Activated naive CD8-positive, alpha-beta T cell treated with anti-CD3 and anti-CD28 coated beads, Interleukin-2, amount 50 U/mL, for 24 hours (primary cell): ENCODE measurements at regions not wholly inside any gene's neighbourhood (a gene's known extent, or its start where the extent isn't known, plus 50 kb on each side); places are given as distances from the start of the nearest gene placed in this dataset.
"Not testable (repeated sequence)": the region's sequence is repeated elsewhere in the genome, so short reads cannot be mapped to it uniquely, and the experiment has no call there.

Source experiments
- ATAC-seq: fragments of 150-1000 bp; cut with Tn5 transposase; one replicate; pipeline ENCODE4 v1.10.0; 2021
- DNase-seq: peaks from one replicate; pipeline ENCODE4 v3.0.0; 2021
- H3K27ac Mint-ChIP-seq: one replicate; pipeline ENCODE4 v1.8.0; 2021; ENCODE audit warnings: mild to moderate bottlenecking, mixed read lengths
- H3K27me3 Mint-ChIP-seq: one replicate; pipeline ENCODE4 v1.8.0; 2021; ENCODE audit warnings: mixed read lengths
- H3K36me3 Mint-ChIP-seq: one replicate; pipeline ENCODE4 v1.8.0; 2021; ENCODE audit warnings: low read depth, mixed read lengths
- H3K4me1 Mint-ChIP-seq: one replicate; pipeline ENCODE4 v1.8.0; 2021; ENCODE audit warnings: mixed read lengths
- H3K4me3 Mint-ChIP-seq: one replicate; pipeline ENCODE4 v1.8.0; 2021; ENCODE audit warnings: mild to moderate bottlenecking, moderate library complexity, mixed read lengths
- H3K9me3 Mint-ChIP-seq: one replicate; pipeline ENCODE4 v1.8.0; 2021; ENCODE audit warnings: mixed read lengths

- Mint-ChIP-seq H3K27me3 (peaks cover 4% of the 10 kb centered on the region), H3K36me3 (no peaks in the 10 kb centered on the region), H3K27ac (no peak overlapping the region), H3K4me1 (peaks cover 56% of the 10 kb centered on the region), H3K9me3 (no peaks in the 10 kb centered on the region), H3K4me3 (no peak overlapping the region)
- DNase-seq (no peak), ATAC-seq (no peak)
Measured at GRCh38 chr1:234851450-234852438, 241.8 kb upstream of the IRF2BP2 start.

GRCh38 chr1:234849832-234850231 is 239.9 kb upstream of the IRF2BP2 start:
- H3K4me1 Mint-ChIP-seq: peaks cover 74% of the 10 kb centered on the region
- DNase-seq (no peak), ATAC-seq (no peak)
- no peaks in the 10 kb centered on the region for H3K9me3 Mint-ChIP-seq
- H3K27me3 Mint-ChIP-seq: peaks cover 4% of the 10 kb centered on the region
- peak overlapping the region; percentile 39 for H3K27ac Mint-ChIP-seq
- H3K4me3 Mint-ChIP-seq: no peak overlapping the region
- peaks cover 2% of the 10 kb centered on the region for H3K36me3 Mint-ChIP-seq

DNA sequence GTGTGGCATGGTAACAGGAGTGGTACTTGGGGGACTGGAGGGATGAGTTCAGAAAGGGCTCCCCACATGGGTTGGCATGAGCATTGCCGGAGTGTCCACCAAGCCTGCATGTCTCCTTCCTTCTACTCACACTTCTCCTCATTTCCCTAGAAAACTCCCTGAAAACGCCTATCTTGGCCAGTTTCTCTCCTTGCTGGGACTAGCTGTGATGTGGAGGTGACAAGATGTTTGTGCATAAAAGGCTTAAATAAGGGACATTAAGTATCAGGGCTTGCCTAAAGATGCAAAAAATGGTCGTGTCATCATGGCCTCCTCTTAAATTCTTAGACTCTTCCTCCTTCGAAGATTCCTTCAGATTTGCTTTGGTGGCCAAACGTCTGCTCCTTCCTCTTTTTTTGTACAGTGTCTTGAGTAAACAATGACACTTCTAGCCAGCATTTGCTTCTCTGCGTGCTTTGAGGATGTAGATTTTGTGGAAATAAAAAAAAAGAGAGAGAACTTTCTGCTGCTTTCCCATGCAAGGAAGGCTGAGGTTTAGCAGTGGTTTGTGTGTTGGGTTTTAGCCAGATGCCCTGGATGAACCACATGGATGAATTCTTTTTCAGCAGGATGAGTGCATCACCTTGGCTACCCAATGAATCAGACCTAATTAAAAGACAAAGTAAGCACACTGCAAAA is 239.1 kb upstream of the IRF2BP2 start:
- ATAC-seq (no peak), DNase-seq (no peak)
- Mint-ChIP-seq H3K27me3 (peaks cover 4% of the 10 kb centered on the region), H3K27ac (peak overlapping the region; percentile 39), H3K36me3 (peaks cover 2% of the 10 kb centered on the region), H3K9me3 (no peaks in the 10 kb centered on the region), H3K4me1 (peaks cover 76% of the 10 kb centered on the region), H3K4me3 (no peak overlapping the region)

DNA sequence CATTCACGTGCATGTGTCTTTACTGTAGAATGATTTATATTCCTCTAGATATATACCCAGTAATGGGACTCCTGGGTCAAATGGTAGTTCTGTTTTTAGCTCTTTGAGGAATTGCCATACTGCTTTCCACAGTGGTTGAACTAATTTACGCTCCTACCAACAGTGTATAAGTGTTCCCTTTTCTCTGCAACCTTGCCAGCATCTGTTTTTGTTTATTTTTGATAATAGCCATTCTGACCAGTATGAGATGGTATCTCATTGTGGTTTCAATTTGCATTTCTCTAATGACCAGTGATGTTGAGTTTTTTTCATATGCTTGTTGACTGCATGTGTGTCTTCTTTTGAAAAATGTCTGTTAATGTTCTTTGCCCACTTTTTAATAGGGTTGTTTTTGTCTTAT is 236.8 kb upstream of the IRF2BP2 start:
- not testable (repeated sequence) for H3K9me3 Mint-ChIP-seq, H3K27me3 Mint-ChIP-seq, H3K27ac Mint-ChIP-seq, H3K4me3 Mint-ChIP-seq, H3K36me3 Mint-ChIP-seq, DNase-seq, ATAC-seq
- H3K4me1 Mint-ChIP-seq: peaks cover 89% of the 10 kb centered on the region

GRCh38 chr1:234845836-234846235 is 235.9 kb upstream of the IRF2BP2 start:
- DNase-seq (no peak), ATAC-seq (no peak)
- Mint-ChIP-seq H3K4me1 (peaks cover 92% of the 10 kb centered on the region), H3K27ac (peak overlapping the region; percentile 97), H3K4me3 (no peak overlapping the region), H3K27me3 (peaks cover 4% of the 10 kb centered on the region), H3K36me3 (peaks cover 2% of the 10 kb centered on the region), H3K9me3 (no peaks in the 10 kb centered on the region)

DNA sequence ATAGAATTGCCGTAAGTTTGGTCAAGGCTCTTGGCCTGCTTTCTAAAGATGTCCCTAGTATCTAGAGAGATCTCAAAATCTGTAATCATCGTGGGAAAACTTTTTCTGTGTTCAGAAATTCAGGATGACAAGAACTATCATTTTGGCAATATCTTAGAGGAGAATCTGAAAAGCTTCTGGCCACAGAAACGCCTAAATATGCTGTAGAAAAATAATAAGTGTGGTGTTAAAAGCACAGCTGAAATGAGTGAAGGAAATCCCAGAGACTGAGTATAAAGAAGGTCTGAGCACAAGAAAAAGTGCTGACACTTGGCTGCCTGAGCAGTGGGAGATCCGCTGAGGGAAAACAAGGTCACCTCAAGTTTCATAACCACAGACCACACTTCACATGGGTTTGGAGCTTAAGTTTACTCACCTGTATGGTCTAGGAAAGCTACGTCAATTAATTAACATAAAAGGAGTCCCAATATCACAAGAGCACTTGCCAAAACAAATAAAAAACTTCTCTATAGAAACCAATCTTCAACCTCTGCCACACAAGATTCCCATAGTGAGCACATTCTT is 235.2 kb upstream of the IRF2BP2 start:
- peaks cover 2% of the 10 kb centered on the region for H3K36me3 Mint-ChIP-seq
- H3K4me1 Mint-ChIP-seq: peaks cover 96% of the 10 kb centered on the region
- peak overlapping the region; percentile 97 for H3K27ac Mint-ChIP-seq
- H3K9me3 Mint-ChIP-seq: no peaks in the 10 kb centered on the region
- peak overlapping the region; percentile 60 for H3K4me3 Mint-ChIP-seq
- ATAC-seq (peak; percentile 9), DNase-seq (peak; percentile 30)
- H3K27me3 Mint-ChIP-seq: peaks cover 4% of the 10 kb centered on the region

- Mint-ChIP-seq H3K36me3 (peaks cover 2% of the 10 kb centered on the region), H3K27ac (peak overlapping the region; percentile 97), H3K27me3 (peaks cover 4% of the 10 kb centered on the region), H3K9me3 (no peaks in the 10 kb centered on the region), H3K4me3 (peak overlapping the region; percentile 60), H3K4me1 (peaks cover 93% of the 10 kb centered on the region)
- DNase-seq (no peak), ATAC-seq (no peak)
Measured at GRCh38 chr1:234844479-234845031, 234.6 kb upstream of the IRF2BP2 start.

- H3K27ac Mint-ChIP-seq: peak overlapping the region; percentile 97
- ATAC-seq: no peak
- H3K27me3 Mint-ChIP-seq: no peaks in the 10 kb centered on the region
- H3K4me3 Mint-ChIP-seq: peak overlapping the region; percentile 60
- no peak for DNase-seq
- peaks cover 88% of the 10 kb centered on the region for H3K4me1 Mint-ChIP-seq
- H3K36me3 Mint-ChIP-seq: peaks cover 2% of the 10 kb centered on the region
- no peaks in the 10 kb centered on the region for H3K9me3 Mint-ChIP-seq
Measured at GRCh38 chr1:234843946-234844345, 234.0 kb upstream of the IRF2BP2 start.

DNA sequence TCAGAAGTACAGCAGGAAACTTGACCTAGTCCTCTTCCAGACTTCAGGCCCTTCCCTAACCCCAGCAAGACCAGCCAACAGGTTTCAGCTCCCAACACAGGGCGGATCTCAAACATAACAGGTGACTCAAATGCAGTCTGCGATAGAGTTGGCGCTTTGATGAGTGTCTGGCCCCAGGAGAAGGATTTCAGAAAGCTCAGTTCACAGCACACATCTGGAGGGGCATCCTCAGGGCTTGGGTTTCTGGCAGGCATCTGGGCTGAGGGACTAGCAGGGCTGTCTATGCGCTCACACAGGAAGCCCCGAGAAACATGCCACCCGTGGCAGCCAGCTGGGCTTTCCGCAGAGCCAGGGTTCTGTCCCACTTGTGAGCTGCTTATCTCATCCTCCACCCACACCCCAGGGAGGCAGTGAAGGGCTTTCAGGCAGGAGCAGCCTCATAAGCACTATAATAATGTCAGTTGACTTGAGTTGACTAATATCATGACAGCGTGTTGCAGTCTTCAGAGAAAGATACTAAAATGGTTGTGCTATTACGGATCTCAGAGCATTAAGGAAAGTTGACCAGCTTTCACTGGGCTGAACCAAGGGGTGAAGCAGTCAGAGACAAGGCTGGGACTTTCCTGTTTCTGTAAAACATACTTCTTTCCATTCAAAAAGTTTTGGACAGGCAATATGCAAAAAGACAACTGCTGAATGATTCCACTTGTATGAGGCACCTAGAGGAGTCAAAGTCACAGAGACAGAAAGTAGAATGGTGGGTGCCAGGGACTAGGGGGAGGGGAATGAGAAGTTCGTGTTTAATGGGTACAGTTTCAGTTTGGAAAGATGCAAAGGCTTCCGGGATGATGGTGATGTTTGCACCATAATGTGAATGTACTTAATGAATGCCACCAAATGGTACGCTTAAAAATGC is 233.0 kb upstream of the IRF2BP2 start:
- ATAC-seq (peak; percentile 92), DNase-seq (peak; percentile 84)
- peak overlapping the region; percentile 61 for H3K4me3 Mint-ChIP-seq
- peaks cover 83% of the 10 kb centered on the region for H3K4me1 Mint-ChIP-seq
- no peaks in the 10 kb centered on the region for H3K9me3 Mint-ChIP-seq
- peaks cover 2% of the 10 kb centered on the region for H3K36me3 Mint-ChIP-seq
- H3K27me3 Mint-ChIP-seq: no peaks in the 10 kb centered on the region
- H3K27ac Mint-ChIP-seq: peak overlapping the region; percentile 97

GRCh38 chr1:234841710-234842231 is 231.8 kb upstream of the IRF2BP2 start:
- peaks cover 75% of the 10 kb centered on the region for H3K4me1 Mint-ChIP-seq
- DNase-seq (peak; percentile 14), ATAC-seq (no peak)
- H3K27me3 Mint-ChIP-seq: no peaks in the 10 kb centered on the region
- H3K9me3 Mint-ChIP-seq: no peaks in the 10 kb centered on the region
- peaks cover 2% of the 10 kb centered on the region for H3K36me3 Mint-ChIP-seq
- no peak overlapping the region for H3K4me3 Mint-ChIP-seq
- peak overlapping the region; percentile 97 for H3K27ac Mint-ChIP-seq

DNA sequence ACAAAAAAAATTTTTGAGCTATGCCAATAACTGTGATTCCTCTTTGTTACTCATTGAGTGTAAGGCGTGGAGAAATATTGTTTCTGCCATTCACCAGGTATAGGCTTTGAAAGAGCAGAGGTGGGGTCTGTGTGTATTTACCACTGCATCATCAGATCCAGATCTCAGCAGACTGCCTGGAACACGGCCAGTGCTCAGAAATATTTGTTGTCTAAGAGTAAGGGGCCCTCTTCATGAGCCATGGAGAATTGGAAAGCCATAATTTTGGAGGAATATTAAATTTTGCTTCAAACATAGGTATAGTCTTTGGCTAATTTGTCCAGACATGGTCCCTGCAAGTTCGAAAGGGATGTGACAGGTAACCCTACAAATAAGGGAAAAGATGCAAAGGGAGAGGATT is 231.3 kb upstream of the IRF2BP2 start:
- peak overlapping the region; percentile 40 for H3K27ac Mint-ChIP-seq

GRCh38 chr1:234840843-234841242 is 230.9 kb upstream of the IRF2BP2 start:
- Mint-ChIP-seq H3K27ac (peak overlapping the region; percentile 23), H3K27me3 (no peaks in the 10 kb centered on the region), H3K4me3 (no peak overlapping the region), H3K9me3 (no peaks in the 10 kb centered on the region), H3K36me3 (peaks cover 2% of the 10 kb centered on the region), H3K4me1 (peaks cover 67% of the 10 kb centered on the region)
- DNase-seq (peak; percentile 34), ATAC-seq (no peak)

More for the DNA sequence above, 231.3 kb upstream of the IRF2BP2 start:
- no peak for ATAC-seq
- Mint-ChIP-seq H3K27me3 (no peaks in the 10 kb centered on the region), H3K4me1 (peaks cover 71% of the 10 kb centered on the region), H3K9me3 (no peaks in the 10 kb centered on the region), H3K36me3 (peaks cover 2% of the 10 kb centered on the region), H3K4me3 (no peak overlapping the region)
- no peak for DNase-seq

DNA sequence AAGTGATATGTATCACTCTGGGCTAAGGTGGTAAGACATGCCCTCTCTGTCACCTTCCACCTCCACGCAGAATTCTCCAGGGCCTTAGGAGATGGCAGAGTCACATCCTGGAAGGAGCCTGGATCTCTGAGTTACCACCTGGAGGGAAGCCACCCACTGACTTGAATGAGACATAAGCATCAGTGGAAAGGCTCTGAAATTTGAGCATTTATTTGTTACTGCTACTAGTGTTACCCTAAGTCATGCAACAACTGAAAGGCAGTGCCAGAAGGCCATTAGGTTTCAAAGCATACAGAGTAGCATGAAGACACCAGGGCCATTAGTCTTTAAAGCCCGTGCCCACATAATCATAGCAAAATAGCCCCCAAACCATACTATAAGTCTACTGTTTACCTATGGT is 230.3 kb upstream of the IRF2BP2 start:
- H3K27me3 Mint-ChIP-seq: no peaks in the 10 kb centered on the region
- no peak overlapping the region for H3K4me3 Mint-ChIP-seq
- peaks cover 61% of the 10 kb centered on the region for H3K4me1 Mint-ChIP-seq
- H3K27ac Mint-ChIP-seq: no peak overlapping the region
- no peak for DNase-seq
- no peaks in the 10 kb centered on the region for H3K36me3 Mint-ChIP-seq
- no peak for ATAC-seq
- no peaks in the 10 kb centered on the region for H3K9me3 Mint-ChIP-seq
